ENCODE measurements at regions not wholly inside any gene's neighbourhood (a gene's known extent, or its start where the extent isn't known, plus 50 kb on each side); places are given as distances from the start of the nearest gene placed in this dataset.
A peak's percentile ranks its signal among the peaks of the same experiment; 100 is the strongest.

- no peak for TF ChIP-seq EZH2phosphoT487 (IDR thresholded peaks at IDR 0.05; ENCODE audit: insufficient read depth, low read depth)
- TF ChIP-seq EZH2 (IDR thresholded peaks at IDR 0.05; ENCODE audit: insufficient read depth, poor library complexity, severe bottlenecking), result no peak
- 10 to 20% methylated on average over 2 of the region's 2 CpGs for WGBS, 2 experiments (ENCODE audit: low coverage in 1 of 2, low lambda C conversion rate in 2 of 2, missing lambda C conversion rate in 2 of 2)
- peaks cover 40% of the 10 kb centered on the region for H3F3A ChIP-seq (ENCODE audit: insufficient read depth)
- H3K4me3 ChIP-seq, result no peak overlapping the region
- H3K9ac ChIP-seq, result no peak overlapping the region
- no peaks in the 10 kb centered on the region for H3K9me2 ChIP-seq (ENCODE audit: insufficient read depth)
- H3K4me2 ChIP-seq (ENCODE audit: unreplicated experiment), result peak overlapping the region; percentile 58
- H2AFZ ChIP-seq, result no peak overlapping the region
- H3K4me1 ChIP-seq (ENCODE audit: insufficient read depth), result peaks cover 52% of the 10 kb centered on the region
- peak; percentile 81 for DNase-seq
- H3K27ac ChIP-seq, result peak overlapping the region; percentile 50
- H3K36me3 ChIP-seq (ENCODE audit: low read depth), result no peaks in the 10 kb centered on the region
- no peaks in the 10 kb centered on the region for H3K79me2 ChIP-seq (ENCODE audit: insufficient read depth)
- in situ Hi-C loops (cut with MboI), result no loop called here
- H4K20me1 ChIP-seq (ENCODE audit: insufficient read depth), result no peaks in the 10 kb centered on the region
- H3K27me3 ChIP-seq (replicated peaks; ENCODE audit: insufficient read depth), result no peaks in the 10 kb centered on the region
- no peaks in the 10 kb centered on the region for H3K9me3 ChIP-seq (ENCODE audit: low read depth)
These were observed 472.9 kb downstream of the PRELID2 start for GRCh38 chr5:145362266-145362665.

GRCh38 chr5:145360936-145361335 is 474.2 kb downstream of the PRELID2 start:
- TF ChIP-seq EZH2phosphoT487 (IDR thresholded peaks at IDR 0.05; ENCODE audit: insufficient read depth, low read depth) (no peak), EZH2 (IDR thresholded peaks at IDR 0.05; ENCODE audit: insufficient read depth, poor library complexity, severe bottlenecking) (no peak)
- H3K4me2 ChIP-seq (ENCODE audit: unreplicated experiment), result peak overlapping the region; percentile 58
- no peaks in the 10 kb centered on the region for H4K20me1 ChIP-seq (ENCODE audit: insufficient read depth)
- H3K27me3 ChIP-seq (replicated peaks; ENCODE audit: insufficient read depth), result no peaks in the 10 kb centered on the region
- no peak overlapping the region for H3K27ac ChIP-seq
- peaks cover 54% of the 10 kb centered on the region for H3K4me1 ChIP-seq (ENCODE audit: insufficient read depth)
- H3K4me3 ChIP-seq, result 0 out of 2 replicates have a peak overlapping the region, but pooled peaks have one; percentile 3
- H2AFZ ChIP-seq, result no peak overlapping the region; the same call in 1 of the 2 replicates
- in situ Hi-C loops (cut with MboI), result no loop called here
- no peak overlapping the region for H3K9ac ChIP-seq
- H3K36me3 ChIP-seq (ENCODE audit: low read depth), result no peaks in the 10 kb centered on the region
- H3F3A ChIP-seq (ENCODE audit: insufficient read depth), result peaks cover 40% of the 10 kb centered on the region
- no peaks in the 10 kb centered on the region for H3K9me2 ChIP-seq (ENCODE audit: insufficient read depth)
- no peaks in the 10 kb centered on the region for H3K79me2 ChIP-seq (ENCODE audit: insufficient read depth)
- peak; percentile 27 for DNase-seq
- H3K9me3 ChIP-seq (ENCODE audit: low read depth), result no peaks in the 10 kb centered on the region

- H3K9me2 ChIP-seq (ENCODE audit: insufficient read depth), result no peaks in the 10 kb centered on the region
- no peaks in the 10 kb centered on the region for H3K79me2 ChIP-seq (ENCODE audit: insufficient read depth)
- no peak overlapping the region for H3K27ac ChIP-seq
- no peaks in the 10 kb centered on the region; the same call in 1 of the 2 replicates for H3F3A ChIP-seq (ENCODE audit: insufficient read depth)
- H3K4me3 ChIP-seq, result no peak overlapping the region
- H3K27me3 ChIP-seq (replicated peaks; ENCODE audit: insufficient read depth), result no peaks in the 10 kb centered on the region
- no peak overlapping the region for H3K9ac ChIP-seq
- 93 to 100% methylated on average over 1 of the region's 1 CpG for WGBS, 2 experiments (ENCODE audit: low coverage in 1 of 2, low lambda C conversion rate in 2 of 2, missing lambda C conversion rate in 2 of 2)
- H4K20me1 ChIP-seq (ENCODE audit: insufficient read depth), result no peaks in the 10 kb centered on the region
- peak overlapping the region; percentile 4; the same call in 1 of the 2 replicates for H2AFZ ChIP-seq
- no peaks in the 10 kb centered on the region for H3K9me3 ChIP-seq (ENCODE audit: low read depth)
- H3K36me3 ChIP-seq (ENCODE audit: low read depth), result no peaks in the 10 kb centered on the region
- no peak overlapping the region for H3K4me2 ChIP-seq (ENCODE audit: unreplicated experiment)
- in situ Hi-C loops (cut with MboI), result no loop called here
- DNase-seq, result peak; percentile 33
- peaks cover 25% of the 10 kb centered on the region for H3K4me1 ChIP-seq (ENCODE audit: insufficient read depth)
- no peak for TF ChIP-seq EZH2phosphoT487 (IDR thresholded peaks at IDR 0.05; ENCODE audit: insufficient read depth, low read depth)
These were observed 484.6 kb downstream of the PRELID2 start for GRCh38 chr5:145350513-145350912.

GRCh38 chr5:145347026-145347616 is 488.0 kb downstream of the PRELID2 start:
- H3F3A ChIP-seq (ENCODE audit: insufficient read depth), result peaks cover under 1% of the 10 kb centered on the region
- 62 to 63% methylated on average over 4 of the region's 4 CpGs for WGBS, 2 experiments (ENCODE audit: low coverage in 1 of 2, low lambda C conversion rate in 2 of 2, missing lambda C conversion rate in 2 of 2)
- in situ Hi-C loops (cut with MboI), result loop anchor here (10.0 kb wide), 1 partner anchor 1142 kb away; no protein-coding TSS in a partner anchor
- peak overlapping the region; percentile 54 for H2AFZ ChIP-seq
- no peak overlapping the region for H3K27ac ChIP-seq
- peaks cover 2% of the 10 kb centered on the region for H3K9me3 ChIP-seq (ENCODE audit: low read depth)
- H3K9me2 ChIP-seq (ENCODE audit: insufficient read depth), result no peaks in the 10 kb centered on the region
- H4K20me1 ChIP-seq (ENCODE audit: insufficient read depth), result no peaks in the 10 kb centered on the region
- H3K27me3 ChIP-seq (replicated peaks; ENCODE audit: insufficient read depth), result no peaks in the 10 kb centered on the region
- H3K4me1 ChIP-seq (ENCODE audit: insufficient read depth), result peaks cover 27% of the 10 kb centered on the region
- no peak overlapping the region for H3K4me3 ChIP-seq
- H3K36me3 ChIP-seq (ENCODE audit: low read depth), result no peaks in the 10 kb centered on the region
- H3K79me2 ChIP-seq (ENCODE audit: insufficient read depth), result no peaks in the 10 kb centered on the region
- no peak overlapping the region for H3K9ac ChIP-seq
- TF ChIP-seq EZH2phosphoT487 (IDR thresholded peaks at IDR 0.05; ENCODE audit: insufficient read depth, low read depth) (no peak), EZH2 (IDR thresholded peaks at IDR 0.05; ENCODE audit: insufficient read depth, poor library complexity, severe bottlenecking) (no peak)
- no peak overlapping the region for H3K4me2 ChIP-seq (ENCODE audit: unreplicated experiment)
- DNase-seq, result peak; percentile 75
